ENCODE measurements at regions not wholly inside any gene's neighbourhood (a gene's known extent, or its start where the extent isn't known, plus 50 kb on each side); places are given as distances from the start of the nearest gene placed in this dataset.

DNA sequence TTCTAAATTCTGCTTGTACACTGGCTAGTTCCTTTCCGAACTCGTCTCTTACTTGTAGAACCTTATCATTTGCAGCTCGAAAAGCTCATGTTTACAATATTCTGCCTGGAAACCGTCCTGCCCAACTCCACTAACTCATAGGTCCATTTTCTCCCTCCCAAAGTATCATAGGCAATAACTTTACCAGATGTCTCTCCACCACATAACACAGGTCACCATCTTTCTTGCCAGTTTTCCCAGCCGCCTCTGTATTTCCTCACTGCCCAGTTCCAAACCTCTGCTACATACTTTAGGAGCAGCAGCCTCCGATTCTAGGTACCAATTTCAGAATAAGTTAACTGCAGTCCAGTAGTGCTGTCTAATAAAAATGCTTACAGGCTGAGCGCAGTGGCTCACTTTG is 259.5 kb downstream of the GLI2 start:
- no peak for DNase-seq (ENCODE audit: low spot score)
- no peak overlapping the region for H3K4me3 Mint-ChIP-seq (ENCODE audit: unreplicated experiment)
- no peaks in the 10 kb centered on the region for H3K9me3 Mint-ChIP-seq (ENCODE audit: low read depth)
- peaks cover 32% of the 10 kb centered on the region for H3K4me1 Mint-ChIP-seq (ENCODE audit: low read depth)
- no peaks in the 10 kb centered on the region for H3K27me3 Mint-ChIP-seq (ENCODE audit: low read depth)
- H3K36me3 Mint-ChIP-seq (ENCODE audit: low read depth), result peaks cover 21% of the 10 kb centered on the region
- H3K27ac Mint-ChIP-seq (ENCODE audit: unreplicated experiment), result no peak overlapping the region
- TF ChIP-seq, protein P1, sequence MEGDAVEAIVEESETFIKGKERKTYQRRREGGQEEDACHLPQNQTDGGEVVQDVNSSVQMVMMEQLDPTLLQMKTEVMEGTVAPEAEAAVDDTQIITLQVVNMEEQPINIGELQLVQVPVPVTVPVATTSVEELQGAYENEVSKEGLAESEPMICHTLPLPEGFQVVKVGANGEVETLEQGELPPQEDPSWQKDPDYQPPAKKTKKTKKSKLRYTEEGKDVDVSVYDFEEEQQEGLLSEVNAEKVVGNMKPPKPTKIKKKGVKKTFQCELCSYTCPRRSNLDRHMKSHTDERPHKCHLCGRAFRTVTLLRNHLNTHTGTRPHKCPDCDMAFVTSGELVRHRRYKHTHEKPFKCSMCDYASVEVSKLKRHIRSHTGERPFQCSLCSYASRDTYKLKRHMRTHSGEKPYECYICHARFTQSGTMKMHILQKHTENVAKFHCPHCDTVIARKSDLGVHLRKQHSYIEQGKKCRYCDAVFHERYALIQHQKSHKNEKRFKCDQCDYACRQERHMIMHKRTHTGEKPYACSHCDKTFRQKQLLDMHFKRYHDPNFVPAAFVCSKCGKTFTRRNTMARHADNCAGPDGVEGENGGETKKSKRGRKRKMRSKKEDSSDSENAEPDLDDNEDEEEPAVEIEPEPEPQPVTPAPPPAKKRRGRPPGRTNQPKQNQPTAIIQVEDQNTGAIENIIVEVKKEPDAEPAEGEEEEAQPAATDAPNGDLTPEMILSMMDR (IDR thresholded peaks at IDR 0.05), result no peak

- TF ChIP-seq, protein P1 (IDR thresholded peaks at IDR 0.05), result no peak
- Mint-ChIP-seq H3K9me3 (ENCODE audit: low read depth) (no peaks in the 10 kb centered on the region), H3K27me3 (ENCODE audit: low read depth) (no peaks in the 10 kb centered on the region), H3K4me1 (ENCODE audit: low read depth) (peaks cover 32% of the 10 kb centered on the region), H3K27ac (ENCODE audit: unreplicated experiment) (no peak overlapping the region), H3K36me3 (ENCODE audit: low read depth) (peaks cover 16% of the 10 kb centered on the region), H3K4me3 (ENCODE audit: unreplicated experiment) (no peak overlapping the region)
- DNase-seq (ENCODE audit: low spot score), result peak; percentile 36
Measured at GRCh38 chr2:120995656-120996190, 260.1 kb downstream of the GLI2 start.

DNA sequence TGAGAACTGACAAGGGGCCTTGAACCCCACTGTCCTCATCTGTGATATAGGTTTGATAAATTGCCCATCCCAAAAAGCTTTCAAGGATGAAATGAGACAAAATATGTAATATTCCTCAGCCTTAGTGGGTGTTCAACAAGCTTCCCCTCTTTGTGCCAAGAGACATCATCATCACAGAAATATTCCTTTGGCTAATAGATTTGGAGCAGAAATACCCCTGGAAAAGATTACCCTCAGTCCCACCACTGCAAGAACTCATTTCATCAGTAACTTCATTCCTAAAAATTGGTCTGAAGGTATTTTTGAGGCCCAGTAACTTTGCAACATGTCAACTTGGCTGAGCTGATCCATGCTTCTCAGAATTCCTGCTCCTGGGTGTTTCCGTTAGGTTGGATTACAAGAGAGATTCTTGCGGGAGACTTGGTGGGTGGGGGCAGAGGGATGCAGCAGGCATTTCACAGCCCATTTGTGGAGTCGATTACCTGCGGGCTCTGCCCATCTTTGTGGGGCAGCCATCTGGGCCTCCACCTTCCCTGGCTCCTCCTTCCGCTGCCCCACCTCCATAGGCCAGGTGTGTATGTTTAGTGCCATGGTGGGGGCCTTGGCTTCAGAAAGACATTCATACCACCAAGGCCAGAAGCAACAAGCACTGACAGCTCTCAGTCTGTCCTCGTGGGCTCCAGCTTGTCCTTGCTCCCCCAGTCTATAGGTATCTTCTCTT is 263.9 kb downstream of the GLI2 start:
- Mint-ChIP-seq H3K4me3 (ENCODE audit: unreplicated experiment) (no peak overlapping the region), H3K4me1 (ENCODE audit: low read depth) (peaks cover 23% of the 10 kb centered on the region), H3K36me3 (ENCODE audit: low read depth) (no peaks in the 10 kb centered on the region), H3K27me3 (ENCODE audit: low read depth) (no peaks in the 10 kb centered on the region), H3K9me3 (ENCODE audit: low read depth) (no peaks in the 10 kb centered on the region), H3K27ac (ENCODE audit: unreplicated experiment) (no peak overlapping the region)
- DNase-seq (ENCODE audit: low spot score), result peak; percentile 52
- TF ChIP-seq, protein P1 (IDR thresholded peaks at IDR 0.05), result peak; percentile 1

- TF ChIP-seq, protein P1 (IDR thresholded peaks at IDR 0.05), result no peak
- no peaks in the 10 kb centered on the region for H3K9me3 Mint-ChIP-seq (ENCODE audit: low read depth)
- no peak overlapping the region for H3K27ac Mint-ChIP-seq (ENCODE audit: unreplicated experiment)
- DNase-seq (ENCODE audit: low spot score), result no peak
- H3K4me3 Mint-ChIP-seq (ENCODE audit: unreplicated experiment), result no peak overlapping the region
- H3K27me3 Mint-ChIP-seq (ENCODE audit: low read depth), result no peaks in the 10 kb centered on the region
- peaks cover 23% of the 10 kb centered on the region for H3K4me1 Mint-ChIP-seq (ENCODE audit: low read depth)
- H3K36me3 Mint-ChIP-seq (ENCODE audit: low read depth), result no peaks in the 10 kb centered on the region
Measured at GRCh38 chr2:121000804-121001203, 265.1 kb downstream of the GLI2 start.

DNA sequence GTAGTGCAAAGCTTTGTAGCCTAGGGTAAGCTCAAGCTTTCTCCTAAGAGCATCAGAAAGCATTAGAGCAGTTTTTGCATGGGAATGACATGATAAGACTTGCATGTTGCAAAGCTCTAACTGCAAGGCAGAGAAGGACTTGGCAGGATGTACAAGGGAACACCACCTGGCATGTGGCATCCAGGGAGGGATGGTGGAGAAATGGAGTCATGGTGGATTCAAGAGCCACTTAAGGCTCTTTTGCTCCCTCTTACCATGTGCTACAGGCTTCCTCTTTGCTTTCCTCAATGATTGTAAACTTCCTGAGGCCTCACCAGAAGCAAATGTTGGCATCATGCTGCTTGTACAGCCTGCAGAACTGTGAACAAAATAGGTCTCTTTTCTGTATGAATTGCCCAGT is 266.0 kb downstream of the GLI2 start:
- H3K4me1 Mint-ChIP-seq (ENCODE audit: low read depth), result peaks cover 23% of the 10 kb centered on the region
- DNase-seq (ENCODE audit: low spot score), result no peak
- no peak overlapping the region for H3K27ac Mint-ChIP-seq (ENCODE audit: unreplicated experiment)
- H3K9me3 Mint-ChIP-seq (ENCODE audit: low read depth), result no peaks in the 10 kb centered on the region
- H3K4me3 Mint-ChIP-seq (ENCODE audit: unreplicated experiment), result no peak overlapping the region
- H3K36me3 Mint-ChIP-seq (ENCODE audit: low read depth), result no peaks in the 10 kb centered on the region
- TF ChIP-seq, protein P1 (IDR thresholded peaks at IDR 0.05), result no peak
- no peaks in the 10 kb centered on the region for H3K27me3 Mint-ChIP-seq (ENCODE audit: low read depth)
